ENCODE measurements at regions not wholly inside any gene's neighbourhood (a gene's known extent, or its start where the extent isn't known, plus 50 kb on each side); places are given as distances from the start of the nearest gene placed in this dataset.

DNA sequence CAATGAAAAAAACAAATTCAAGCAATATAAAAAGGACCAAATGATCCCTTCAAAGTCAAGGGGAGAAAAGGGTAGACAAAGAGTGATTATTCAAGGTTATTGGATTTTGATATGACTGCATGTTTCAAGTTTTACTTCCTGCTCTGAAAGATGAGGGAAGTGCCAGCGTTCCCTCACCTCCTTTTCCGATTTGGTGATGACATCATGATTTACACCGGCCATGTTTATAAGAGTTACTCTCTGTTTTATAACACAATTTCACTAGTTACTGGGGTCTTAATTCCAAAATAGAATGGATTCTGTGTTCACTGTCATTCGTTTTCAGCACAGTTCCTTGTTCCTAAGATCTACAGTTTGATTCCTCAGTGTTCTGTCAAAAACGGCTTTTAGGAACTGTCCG, 60.5 kb upstream of the CPXM2 start:
- no peak for DNase-seq (ENCODE audit: extremely low read depth in 1 of 11, low read depth in 9 of 11, low spot score in 4 of 11)

DNA sequence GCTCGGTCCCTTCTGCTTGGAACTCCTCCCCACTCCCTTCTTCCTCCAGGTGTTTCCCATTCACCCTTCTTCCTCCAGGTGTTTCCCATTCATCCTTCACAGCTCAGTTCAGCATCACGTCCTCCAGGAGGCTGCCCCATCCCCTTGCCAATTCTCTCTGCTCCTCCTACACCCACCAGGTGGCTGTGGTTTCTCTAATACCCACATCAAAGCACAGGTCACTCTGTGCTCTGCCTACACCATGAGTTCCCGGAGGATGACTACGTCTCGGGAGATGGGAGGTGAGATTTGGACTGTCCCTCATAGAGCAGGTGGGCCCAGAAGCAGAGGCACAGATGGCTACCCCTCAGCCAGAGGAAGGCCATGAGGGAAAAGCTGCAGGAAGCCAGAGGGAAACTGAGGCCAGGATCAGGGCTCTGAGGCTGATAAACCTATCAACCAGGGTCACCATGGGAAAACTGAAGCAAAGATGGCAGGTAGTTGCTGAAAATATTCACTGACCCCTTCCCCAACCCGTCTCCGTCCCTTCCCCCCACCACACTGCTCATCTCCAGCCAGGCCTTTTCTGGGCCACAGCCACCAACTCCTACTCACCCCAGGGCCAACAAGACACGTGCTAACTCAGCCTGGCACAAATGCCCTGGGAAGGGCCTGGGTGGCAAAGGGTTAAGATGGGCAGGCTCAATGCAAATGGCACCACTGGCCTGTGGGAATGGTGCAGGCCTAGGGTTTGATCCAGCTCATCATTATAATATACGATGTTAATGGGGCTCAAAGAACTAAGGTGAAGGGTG, 56.6 kb upstream of the CPXM2 start:
- no peak for DNase-seq (ENCODE audit: extremely low read depth in 1 of 11, low read depth in 9 of 11, low spot score in 4 of 11)

DNA sequence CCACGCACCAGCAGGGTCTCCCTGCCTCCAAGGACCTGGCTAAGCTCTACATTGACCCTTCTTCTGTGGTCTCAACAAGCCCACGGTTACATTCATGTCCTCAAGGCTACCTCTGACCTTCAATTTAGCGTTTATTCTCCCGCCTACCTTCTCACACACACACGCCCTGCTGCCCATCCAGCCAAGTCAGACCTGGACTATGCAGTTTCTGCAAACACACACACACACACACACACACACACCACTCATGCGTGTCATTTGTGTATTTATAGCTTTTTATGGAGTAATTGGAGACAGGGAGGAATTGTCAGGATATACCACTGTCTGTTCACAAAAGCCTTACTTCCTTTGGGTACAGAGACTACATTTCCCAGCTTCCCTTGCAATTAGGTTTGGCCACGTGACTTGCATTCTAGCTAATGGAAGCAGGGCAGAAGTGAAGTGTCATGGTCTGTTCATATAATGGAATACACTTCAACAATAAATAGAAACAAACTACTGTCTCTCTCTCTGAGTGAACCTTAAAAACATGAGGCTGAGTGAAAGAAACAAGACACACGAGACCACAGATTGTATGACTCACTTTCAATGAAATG, 53.8 kb upstream of the CPXM2 start:
- peak in 2 of 11 donors; percentile 12 to 23 for DNase-seq (ENCODE audit: extremely low read depth in 1 of 11, low read depth in 9 of 11, low spot score in 4 of 11)

DNA sequence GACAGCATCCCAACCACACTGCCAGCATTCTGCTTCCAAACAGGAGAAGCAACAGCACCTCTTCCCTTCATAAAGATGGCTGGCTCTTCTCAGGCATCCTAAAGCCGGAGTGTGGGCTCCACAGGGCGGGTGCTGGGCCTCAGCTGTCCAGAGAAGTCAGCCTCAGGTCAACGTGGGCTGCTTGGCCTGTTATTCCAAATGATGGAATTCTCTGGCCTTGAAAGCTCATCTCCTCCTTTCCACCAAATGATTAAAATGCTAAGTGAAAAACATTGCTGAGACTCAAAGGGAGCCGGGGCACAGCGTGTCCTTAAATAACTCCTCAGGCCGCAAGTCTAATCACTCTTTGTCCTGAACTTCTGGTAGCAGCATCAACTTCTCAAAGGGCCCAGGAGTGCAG, 53.1 kb upstream of the CPXM2 start:
- DNase-seq (ENCODE audit: extremely low read depth in 1 of 11, low read depth in 9 of 11, low spot score in 4 of 11), result no peak

DNA sequence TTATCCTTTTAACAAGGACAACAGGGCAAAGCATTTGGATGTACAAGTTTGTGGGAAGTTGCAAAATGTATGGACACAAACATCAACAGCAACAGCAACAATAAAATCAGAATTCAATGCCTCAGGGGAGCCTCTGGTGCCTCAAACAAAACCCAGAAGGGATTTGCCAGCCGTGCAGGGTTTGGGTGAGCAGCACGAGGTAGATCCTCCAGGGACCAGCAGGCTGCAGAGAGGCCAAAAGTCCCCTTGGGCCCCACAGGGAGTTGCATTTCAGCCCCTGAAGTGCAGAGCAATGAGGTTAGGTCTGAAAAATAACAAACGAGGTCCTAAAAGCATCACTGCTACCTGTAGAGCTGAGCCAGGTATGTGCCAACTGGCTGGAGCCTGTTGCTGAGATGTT, 51.7 kb upstream of the CPXM2 start:
- no peak for DNase-seq (ENCODE audit: extremely low read depth in 1 of 11, low read depth in 9 of 11, low spot score in 4 of 11)

DNA sequence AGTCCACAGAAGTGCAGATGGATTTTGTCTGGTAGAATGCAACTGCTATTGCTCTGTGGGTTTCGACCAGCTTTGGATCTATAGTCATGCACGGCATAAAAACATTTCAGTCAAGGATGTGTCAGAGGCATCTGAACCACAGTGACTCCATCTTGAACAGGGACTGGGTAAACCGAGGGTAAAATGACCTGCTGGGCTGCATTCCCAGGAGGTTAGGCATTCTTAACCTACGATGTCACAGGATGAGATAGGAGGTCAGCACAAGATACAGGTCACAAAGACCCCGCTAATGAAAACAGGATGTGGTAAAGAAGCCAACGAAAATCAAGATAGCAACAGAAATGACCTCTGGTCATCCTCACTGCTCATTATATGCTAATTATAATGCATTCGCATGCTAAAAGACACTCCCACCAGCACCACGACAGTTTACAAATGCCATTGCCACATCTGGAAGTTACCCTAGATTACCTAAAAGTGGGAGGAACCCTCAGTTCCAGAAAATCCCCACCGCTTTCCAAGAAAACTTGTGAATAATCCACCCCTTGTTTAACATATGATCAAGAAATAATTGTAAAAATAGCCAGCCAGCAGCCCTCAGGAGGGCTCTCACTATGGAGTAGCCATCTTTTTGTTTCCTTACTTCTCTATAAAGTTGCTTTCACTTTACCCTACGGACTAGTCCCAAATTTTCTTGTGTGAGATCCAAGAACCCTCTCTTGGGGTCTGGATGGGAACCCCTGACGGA, 50.7 kb upstream of the CPXM2 start:
- no peak for DNase-seq (ENCODE audit: extremely low read depth in 1 of 11, low read depth in 9 of 11, low spot score in 4 of 11)

All from renal cortex interstitium (tissue), 11 donors.